ENCODE measurements at regions not wholly inside any gene's neighbourhood (a gene's known extent, or its start where the extent isn't known, plus 50 kb on each side); places are given as distances from the start of the nearest gene placed in this dataset.
A peak's percentile ranks its signal among the peaks of the same experiment; 100 is the strongest.

GRCh38 chr5:10122076-10122726, 127.5 kb downstream of the ATPSCKMT start:
- Mint-ChIP-seq H3K27me3 (ENCODE audit: low read depth) (no peaks in the 10 kb centered on the region), H3K27ac (peak overlapping the region; percentile 17), H3K36me3 (no peaks in the 10 kb centered on the region), H3K4me3 (no peak overlapping the region), H3K4me1 (peaks cover 3% of the 10 kb centered on the region), H3K9me3 (peaks cover 5% of the 10 kb centered on the region)
- DNase-seq (ENCODE audit: low spot score in 2 of 2, unreplicated experiment in 2 of 2) = no peak
- TF ChIP-seq CTCF (IDR thresholded peaks at IDR 0.05; ENCODE audit: unreplicated experiment) = no peak

- H3K4me3 Mint-ChIP-seq = no peak overlapping the region
- DNase-seq (ENCODE audit: low spot score in 2 of 2, unreplicated experiment in 2 of 2) = no peak
- no peak overlapping the region for H3K27ac Mint-ChIP-seq
- H3K4me1 Mint-ChIP-seq = peaks cover 3% of the 10 kb centered on the region
- TF ChIP-seq CTCF (IDR thresholded peaks at IDR 0.05; ENCODE audit: unreplicated experiment) = no peak
- peaks cover 5% of the 10 kb centered on the region for H3K9me3 Mint-ChIP-seq
- H3K27me3 Mint-ChIP-seq (ENCODE audit: low read depth) = no peaks in the 10 kb centered on the region
- H3K36me3 Mint-ChIP-seq = no peaks in the 10 kb centered on the region
Measured at GRCh38 chr5:10120934-10121333, 128.8 kb downstream of the ATPSCKMT start.

DNA sequence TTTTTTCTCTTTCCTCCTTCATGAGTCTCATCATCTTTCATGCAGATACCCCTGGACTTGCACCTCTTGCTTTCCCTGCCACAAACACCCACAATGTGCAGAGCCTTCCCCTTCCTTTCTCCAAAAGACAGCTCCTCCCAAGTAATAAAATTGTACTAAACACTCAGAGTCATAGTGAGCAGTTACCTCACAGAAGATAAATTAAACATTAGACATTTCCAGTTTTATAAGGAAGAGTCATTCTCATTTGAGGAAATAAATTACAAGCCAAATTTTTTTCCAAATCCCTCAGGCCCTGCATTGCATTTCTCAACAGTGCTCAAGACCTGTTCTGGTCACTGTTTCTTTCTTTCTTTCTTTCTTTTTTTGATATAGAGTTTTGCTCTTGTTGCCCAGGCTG, 131.5 kb downstream of the ATPSCKMT start:
- DNase-seq (ENCODE audit: low spot score in 2 of 2, unreplicated experiment in 2 of 2) = no peak
- Mint-ChIP-seq H3K4me1 (peaks cover 3% of the 10 kb centered on the region), H3K36me3 (no peaks in the 10 kb centered on the region), H3K27me3 (ENCODE audit: low read depth) (no peaks in the 10 kb centered on the region), H3K9me3 (peaks cover 5% of the 10 kb centered on the region), H3K27ac (peak overlapping the region; percentile 3), H3K4me3 (no peak overlapping the region)
- no peak for TF ChIP-seq CTCF (IDR thresholded peaks at IDR 0.05; ENCODE audit: unreplicated experiment)

DNA sequence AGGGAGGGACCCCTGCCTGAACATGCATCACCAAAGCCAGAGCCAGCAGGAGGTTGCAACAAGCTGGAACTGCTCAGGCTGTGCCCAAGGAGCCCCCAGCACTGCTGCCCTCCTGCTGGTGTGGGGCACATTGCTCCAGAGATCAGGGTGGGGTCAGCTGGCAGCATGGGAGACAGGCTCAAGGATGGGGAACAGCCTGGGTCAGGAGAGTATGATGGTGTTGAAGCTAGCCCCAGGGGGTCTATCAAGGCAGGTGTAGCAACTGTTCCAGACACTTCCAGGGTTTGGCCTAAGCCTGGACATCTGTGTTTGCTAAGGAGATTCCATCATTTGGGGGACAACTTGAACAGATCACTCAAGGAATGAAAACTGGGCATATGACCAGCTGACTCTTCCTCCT, 133.1 kb downstream of the ATPSCKMT start:
- peaks cover 5% of the 10 kb centered on the region for H3K9me3 Mint-ChIP-seq
- no peaks in the 10 kb centered on the region for H3K36me3 Mint-ChIP-seq
- no peak overlapping the region for H3K27ac Mint-ChIP-seq
- no peaks in the 10 kb centered on the region for H3K27me3 Mint-ChIP-seq (ENCODE audit: low read depth)
- TF ChIP-seq CTCF (IDR thresholded peaks at IDR 0.05; ENCODE audit: unreplicated experiment) = no peak
- H3K4me3 Mint-ChIP-seq = no peak overlapping the region
- no peaks in the 10 kb centered on the region for H3K4me1 Mint-ChIP-seq
- DNase-seq (ENCODE audit: low spot score in 2 of 2, unreplicated experiment in 2 of 2) = no peak

DNA sequence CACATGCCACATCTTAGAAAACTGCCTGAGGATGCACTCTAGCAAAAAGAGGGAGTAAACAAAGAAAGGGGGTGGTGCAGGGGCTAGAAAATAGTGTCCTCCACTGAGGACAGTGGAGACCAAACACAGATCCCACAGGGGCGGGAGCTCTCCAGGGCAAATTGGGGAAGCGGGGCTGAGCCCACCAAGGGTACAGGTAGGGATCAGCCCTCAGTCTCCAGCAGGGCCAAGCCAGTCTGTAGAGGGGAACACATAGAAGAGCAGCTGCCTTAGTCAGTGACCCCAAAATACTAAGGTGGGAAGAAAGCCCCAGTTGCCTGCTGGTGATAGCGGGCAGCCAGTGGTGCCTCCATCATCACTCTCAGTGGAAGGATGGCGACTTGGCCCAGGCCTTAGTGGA, 134.0 kb downstream of the ATPSCKMT start:
- Mint-ChIP-seq H3K27ac (no peak overlapping the region), H3K36me3 (no peaks in the 10 kb centered on the region), H3K4me3 (no peak overlapping the region)

More for the DNA sequence above, 134.0 kb downstream of the ATPSCKMT start:
- no peak for TF ChIP-seq CTCF (IDR thresholded peaks at IDR 0.05; ENCODE audit: unreplicated experiment)
- H3K4me1 Mint-ChIP-seq = no peaks in the 10 kb centered on the region
- no peak for DNase-seq (ENCODE audit: low spot score in 2 of 2, unreplicated experiment in 2 of 2)
- peaks cover 5% of the 10 kb centered on the region for H3K9me3 Mint-ChIP-seq
- no peaks in the 10 kb centered on the region for H3K27me3 Mint-ChIP-seq (ENCODE audit: low read depth)

Data from mesothelial cell of epicardium (in vitro differentiated cells).